Loucy (cell line): ENCODE measurements at regions not wholly inside any gene's neighbourhood (a gene's known extent, or its start where the extent isn't known, plus 50 kb on each side); places are given as distances from the start of the nearest gene placed in this dataset.

Source experiments
- H2AFZ ChIP-seq: fragments of 200-600 bp; sonication (generic); 2 replicates; pipeline ENCODE4 v1.6.0; 2016; ENCODE audit warnings: antibody characterized with exemption, mild to moderate bottlenecking, low read length, moderate library complexity
- H3F3A ChIP-seq: fragments of 200-600 bp; 2 replicates; pipeline ENCODE4 v1.6.0; 2016; ENCODE audit warnings: antibody characterized with exemption, low read depth, mild to moderate bottlenecking
- H3K27me3 ChIP-seq: fragments of 200-600 bp; sonication (generic); 2 replicates; pipeline ENCODE4 v1.6.1; 2014; ENCODE audit warnings: low read length, mild to moderate bottlenecking; ENCODE audit not compliant: insufficient read depth, poor library complexity, severe bottlenecking
- H3K36me3 ChIP-seq: fragments of 200-600 bp; sonication (generic); 2 replicates; pipeline ENCODE4 v1.6.1; 2016; ENCODE audit warnings: low read length; ENCODE audit not compliant: insufficient read depth
- H3K4me1 ChIP-seq: fragments of 200-600 bp; sonication (generic); 2 replicates; pipeline ENCODE4 v1.5.1; 2014; ENCODE audit warnings: low read length, mild to moderate bottlenecking; ENCODE audit not compliant: insufficient read depth, poor library complexity, severe bottlenecking
- H3K4me2 ChIP-seq: fragments of 200-600 bp; sonication (generic); 2 replicates; pipeline ENCODE4 v1.6.0; 2014; ENCODE audit warnings: antibody characterized with exemption, low read length, low read depth, mild to moderate bottlenecking; ENCODE audit not compliant: poor library complexity, severe bottlenecking
- H3K4me3 ChIP-seq: fragments of 200-600 bp; sonication (generic); 2 replicates; pipeline ENCODE4 v1.5.1; 2014; ENCODE audit warnings: low read length, mild to moderate bottlenecking, mixed read lengths; ENCODE audit not compliant: poor library complexity, severe bottlenecking
- H3K79me2 ChIP-seq: fragments of 200-600 bp; sonication (generic); 2 replicates; pipeline ENCODE4 v1.6.1; 2014; ENCODE audit warnings: low read length; ENCODE audit not compliant: insufficient read depth
- H3K9ac ChIP-seq: fragments of 200-600 bp; sonication (generic); 2 replicates; pipeline ENCODE4 v1.6.0; 2014; ENCODE audit warnings: mild to moderate bottlenecking, low read depth, low read length, moderate library complexity; ENCODE audit not compliant: poor library complexity, severe bottlenecking
- H3K9me2 ChIP-seq: fragments of 200-600 bp; sonication (generic); replicated peaks from 2 replicates; pipeline ENCODE4 v1.6.1; 2016; ENCODE audit warnings: low read depth, low read length, mixed read lengths
- H3K9me3 ChIP-seq: fragments of 200-600 bp; sonication (generic); 2 replicates; pipeline ENCODE4 v1.6.1; 2014; ENCODE audit warnings: mild to moderate bottlenecking, antibody characterized with exemption, low read length, low read depth; ENCODE audit not compliant: insufficient read depth
- H4K20me1 ChIP-seq: fragments of 200-600 bp; sonication (generic); 2 replicates; pipeline ENCODE4 v1.6.0; 2014; ENCODE audit warnings: antibody characterized with exemption, low read length, mild to moderate bottlenecking; ENCODE audit not compliant: insufficient read depth, poor library complexity, severe bottlenecking
- EZH2phosphoT487 ChIP-seq: fragments of 200-600 bp; IDR thresholded peaks from 2 replicates; pipeline ENCODE4 v1.6.1; 2018; ENCODE audit warnings: antibody characterized with exemption, mild to moderate bottlenecking, moderate library complexity, borderline replicate concordance
- TF ChIP-seq, protein P1 (sequence below): fragments of 200-600 bp; sonication (generic); conservative IDR thresholded peaks from 2 replicates; pipeline ENCODE4 v1.5.1; 2014; ENCODE audit warnings: mild to moderate bottlenecking, antibody characterized with exemption, low read length

- Histone ChIP-seq H3K4me1 (no peaks in the 10 kb centered on the region), H4K20me1 (no peaks in the 10 kb centered on the region), H3K9me2 (no peaks in the 10 kb centered on the region), H3K9ac (no peak overlapping the region), H3K27me3 (no peaks in the 10 kb centered on the region), H3F3A (no peaks in the 10 kb centered on the region), H3K9me3 (no peaks in the 10 kb centered on the region; the same call in 1 of the 2 replicates), H3K36me3 (no peaks in the 10 kb centered on the region), H2AFZ (no peak overlapping the region), H3K4me3 (no peak overlapping the region), H3K4me2 (no peak overlapping the region), H3K79me2 (no peaks in the 10 kb centered on the region)
- TF ChIP-seq EZH2phosphoT487, result no peak
- TF ChIP-seq, protein P1, sequence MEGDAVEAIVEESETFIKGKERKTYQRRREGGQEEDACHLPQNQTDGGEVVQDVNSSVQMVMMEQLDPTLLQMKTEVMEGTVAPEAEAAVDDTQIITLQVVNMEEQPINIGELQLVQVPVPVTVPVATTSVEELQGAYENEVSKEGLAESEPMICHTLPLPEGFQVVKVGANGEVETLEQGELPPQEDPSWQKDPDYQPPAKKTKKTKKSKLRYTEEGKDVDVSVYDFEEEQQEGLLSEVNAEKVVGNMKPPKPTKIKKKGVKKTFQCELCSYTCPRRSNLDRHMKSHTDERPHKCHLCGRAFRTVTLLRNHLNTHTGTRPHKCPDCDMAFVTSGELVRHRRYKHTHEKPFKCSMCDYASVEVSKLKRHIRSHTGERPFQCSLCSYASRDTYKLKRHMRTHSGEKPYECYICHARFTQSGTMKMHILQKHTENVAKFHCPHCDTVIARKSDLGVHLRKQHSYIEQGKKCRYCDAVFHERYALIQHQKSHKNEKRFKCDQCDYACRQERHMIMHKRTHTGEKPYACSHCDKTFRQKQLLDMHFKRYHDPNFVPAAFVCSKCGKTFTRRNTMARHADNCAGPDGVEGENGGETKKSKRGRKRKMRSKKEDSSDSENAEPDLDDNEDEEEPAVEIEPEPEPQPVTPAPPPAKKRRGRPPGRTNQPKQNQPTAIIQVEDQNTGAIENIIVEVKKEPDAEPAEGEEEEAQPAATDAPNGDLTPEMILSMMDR, result no peak
Observed at GRCh38 chr2:2904721-2905350, 472.8 kb downstream of the EIPR1 start.

DNA sequence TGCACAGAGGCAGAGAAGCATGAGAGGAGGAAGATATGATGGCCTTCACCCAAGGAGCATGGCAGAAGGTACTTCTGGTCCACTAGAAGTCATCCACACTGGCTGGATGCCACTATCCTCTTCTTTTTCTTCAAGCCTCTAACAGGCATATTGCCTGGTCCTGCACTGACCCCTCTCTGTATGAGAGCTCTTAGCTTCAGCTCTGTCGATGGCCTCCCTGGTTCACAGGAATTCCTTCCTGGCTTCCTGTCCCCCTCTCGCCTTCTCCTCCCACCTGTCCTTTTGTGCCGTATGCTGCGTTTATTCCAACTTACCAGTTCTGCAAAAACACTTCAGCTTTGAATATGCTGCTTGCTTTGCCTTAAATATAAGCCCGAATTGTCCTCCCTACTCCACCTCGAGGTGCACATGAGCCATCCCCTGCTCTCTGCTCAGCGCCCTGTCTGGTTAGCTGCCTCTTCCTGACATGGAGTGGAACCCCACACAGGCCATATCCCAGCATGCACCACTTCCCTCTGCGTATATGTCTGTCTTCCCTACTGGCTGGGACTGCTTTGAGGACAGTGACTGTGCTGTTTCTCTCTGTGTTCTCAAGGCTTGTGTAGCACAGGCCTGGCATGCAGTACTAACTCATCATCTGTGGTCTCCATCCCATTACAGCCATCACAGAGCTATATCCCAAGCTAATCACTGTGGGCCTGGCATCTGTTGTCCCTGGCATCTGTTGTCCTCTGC lies 474.9 kb downstream of the EIPR1 start:
- Histone ChIP-seq H4K20me1 (no peaks in the 10 kb centered on the region), H3K9me2 (no peaks in the 10 kb centered on the region), H3K9me3 (no peaks in the 10 kb centered on the region), H3K27me3 (no peaks in the 10 kb centered on the region), H3F3A (no peaks in the 10 kb centered on the region), H3K36me3 (no peaks in the 10 kb centered on the region), H3K9ac (no peak overlapping the region), H3K4me3 (no peak overlapping the region), H3K79me2 (no peaks in the 10 kb centered on the region), H3K4me1 (no peaks in the 10 kb centered on the region), H2AFZ (no peak overlapping the region), H3K4me2 (no peak overlapping the region)
- TF ChIP-seq, protein P1, result no peak
- TF ChIP-seq EZH2phosphoT487, result no peak

DNA sequence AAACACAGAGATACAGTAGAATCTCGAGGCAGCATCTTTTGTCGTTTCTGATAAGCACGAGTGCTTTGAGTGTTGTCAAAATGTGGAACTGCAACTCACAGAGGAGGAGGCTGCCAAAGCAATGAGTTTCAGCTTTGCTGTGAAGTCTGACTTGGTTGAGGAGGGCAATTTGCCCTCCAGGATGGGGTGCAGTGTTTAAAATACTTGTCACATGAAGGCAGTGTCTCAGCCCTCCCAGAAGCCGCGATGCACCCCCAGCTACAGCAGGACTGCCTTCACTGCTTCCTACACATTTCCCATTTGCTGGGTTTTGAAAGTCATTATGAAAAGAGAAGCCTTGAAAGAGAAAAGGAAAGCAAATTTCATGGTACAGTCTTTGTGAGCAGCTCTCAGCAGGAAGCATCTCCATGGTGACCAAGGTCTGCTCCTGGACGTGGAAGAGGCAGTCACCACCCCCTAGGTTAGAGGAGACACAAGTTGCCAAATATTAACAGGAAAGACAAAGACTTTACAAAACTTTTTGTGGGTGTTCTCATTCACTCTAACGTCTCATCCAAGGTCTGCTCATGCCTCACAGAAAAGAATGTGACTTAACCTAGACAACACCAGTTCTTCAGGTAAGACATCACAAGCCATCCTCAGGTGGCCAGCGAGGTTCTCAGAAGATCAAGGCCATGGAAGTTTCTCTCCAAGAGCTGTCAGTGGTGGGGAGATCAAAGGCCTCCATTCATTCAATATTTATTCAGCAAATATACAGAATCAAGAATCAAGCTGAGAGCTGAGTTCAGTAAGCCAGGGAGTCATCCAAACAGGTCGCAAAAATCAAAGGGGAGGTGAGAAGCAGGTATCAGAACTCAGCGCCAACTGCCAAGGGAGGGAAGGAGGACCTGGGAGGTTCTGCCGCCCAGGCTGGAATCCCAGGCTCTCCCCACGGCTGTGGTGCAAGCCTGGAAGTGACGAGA lies 476.0 kb downstream of the EIPR1 start:
- Histone ChIP-seq H3K36me3 (no peaks in the 10 kb centered on the region), H3K9ac (no peak overlapping the region), H3K4me2 (no peak overlapping the region), H3F3A (no peaks in the 10 kb centered on the region), H3K4me3 (no peak overlapping the region), H4K20me1 (no peaks in the 10 kb centered on the region), H2AFZ (no peak overlapping the region), H3K27me3 (no peaks in the 10 kb centered on the region), H3K79me2 (no peaks in the 10 kb centered on the region), H3K9me2 (no peaks in the 10 kb centered on the region), H3K4me1 (no peaks in the 10 kb centered on the region), H3K9me3 (no peaks in the 10 kb centered on the region)
- TF ChIP-seq, protein P1, result no peak
- no peak for TF ChIP-seq EZH2phosphoT487
